PC-3 (cell line): ENCODE measurements at regions not wholly inside any gene's neighbourhood (a gene's known extent, or its start where the extent isn't known, plus 50 kb on each side); places are given as distances from the start of the nearest gene placed in this dataset.

Experiments used
- EZH2 ChIP-seq: fragments of 300-600 bp; sonication (generic); IDR thresholded peaks from one replicate; pipeline ENCODE4 v1.6.1; 2017; ENCODE audit warnings: antibody characterized with exemption, mild to moderate bottlenecking, low read length; ENCODE audit not compliant: unreplicated experiment
- TF ChIP-seq, protein P1 (sequence below): fragments of 300-600 bp; sonication (generic); conservative IDR thresholded peaks from 2 replicates; pipeline ENCODE4 v1.5.1; 2017; ENCODE audit warnings: antibody characterized with exemption, low read depth, mild to moderate bottlenecking, low read length

DNA sequence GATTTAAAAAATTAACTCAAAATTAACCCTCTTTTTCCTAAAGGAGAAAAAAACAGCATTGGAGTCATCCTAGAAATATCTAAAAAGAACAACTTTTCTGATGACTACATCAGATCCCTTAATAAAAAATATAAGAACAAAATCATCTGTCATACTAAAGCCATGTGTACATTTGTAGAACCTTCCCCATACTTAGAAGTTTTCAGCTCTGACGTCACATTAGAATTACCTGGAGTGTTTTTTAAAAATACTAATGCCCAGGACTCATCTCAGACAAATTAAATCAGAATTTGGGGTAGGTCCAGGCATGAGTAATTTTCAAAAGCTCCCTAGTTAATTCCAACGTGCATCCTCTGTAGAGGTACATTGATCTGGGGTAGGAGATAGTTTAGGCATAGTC is 598.0 kb downstream of the DSC3 start:
- TF ChIP-seq, protein P1, sequence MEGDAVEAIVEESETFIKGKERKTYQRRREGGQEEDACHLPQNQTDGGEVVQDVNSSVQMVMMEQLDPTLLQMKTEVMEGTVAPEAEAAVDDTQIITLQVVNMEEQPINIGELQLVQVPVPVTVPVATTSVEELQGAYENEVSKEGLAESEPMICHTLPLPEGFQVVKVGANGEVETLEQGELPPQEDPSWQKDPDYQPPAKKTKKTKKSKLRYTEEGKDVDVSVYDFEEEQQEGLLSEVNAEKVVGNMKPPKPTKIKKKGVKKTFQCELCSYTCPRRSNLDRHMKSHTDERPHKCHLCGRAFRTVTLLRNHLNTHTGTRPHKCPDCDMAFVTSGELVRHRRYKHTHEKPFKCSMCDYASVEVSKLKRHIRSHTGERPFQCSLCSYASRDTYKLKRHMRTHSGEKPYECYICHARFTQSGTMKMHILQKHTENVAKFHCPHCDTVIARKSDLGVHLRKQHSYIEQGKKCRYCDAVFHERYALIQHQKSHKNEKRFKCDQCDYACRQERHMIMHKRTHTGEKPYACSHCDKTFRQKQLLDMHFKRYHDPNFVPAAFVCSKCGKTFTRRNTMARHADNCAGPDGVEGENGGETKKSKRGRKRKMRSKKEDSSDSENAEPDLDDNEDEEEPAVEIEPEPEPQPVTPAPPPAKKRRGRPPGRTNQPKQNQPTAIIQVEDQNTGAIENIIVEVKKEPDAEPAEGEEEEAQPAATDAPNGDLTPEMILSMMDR, result no peak
- TF ChIP-seq EZH2, result no peak
